HTERT RPE-1 (cell line): ENCODE measurements at regions not wholly inside any gene's neighbourhood (a gene's known extent, or its start where the extent isn't known, plus 50 kb on each side); places are given as distances from the start of the nearest gene placed in this dataset.

Experiments used
- in situ Hi-C: fragments of 300-500 bp; cut with MboI; formaldehyde crosslinking; loops from 4 replicates; pipeline ENCODE4 v1.14.3; 2020; ENCODE audit warnings: low sequenced_read_pairs

DNA sequence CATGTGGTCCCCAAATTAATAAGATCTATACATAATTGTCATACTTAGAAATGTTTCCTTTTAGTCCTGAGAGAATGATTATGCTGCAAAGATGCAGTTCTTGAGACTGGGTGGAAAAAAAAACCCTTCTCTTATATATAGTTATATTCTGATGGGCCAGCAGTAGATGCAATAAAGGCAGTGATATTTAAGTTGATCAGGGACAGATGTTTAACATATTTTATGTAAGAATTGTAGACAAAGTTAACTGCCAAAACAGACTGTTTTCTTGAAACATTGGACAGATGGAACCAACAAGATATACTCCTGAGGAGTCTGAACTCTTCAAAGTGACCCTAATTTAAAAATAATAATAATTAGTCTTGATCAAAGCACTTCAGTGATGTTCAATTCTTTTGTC lies 172.0 kb upstream of the LRIG1 start:
- in situ Hi-C loops, result no loop called here

- in situ Hi-C loops, result no loop called here
Observed at GRCh38 chr3:66673293-66673692, 172.5 kb upstream of the LRIG1 start.

DNA sequence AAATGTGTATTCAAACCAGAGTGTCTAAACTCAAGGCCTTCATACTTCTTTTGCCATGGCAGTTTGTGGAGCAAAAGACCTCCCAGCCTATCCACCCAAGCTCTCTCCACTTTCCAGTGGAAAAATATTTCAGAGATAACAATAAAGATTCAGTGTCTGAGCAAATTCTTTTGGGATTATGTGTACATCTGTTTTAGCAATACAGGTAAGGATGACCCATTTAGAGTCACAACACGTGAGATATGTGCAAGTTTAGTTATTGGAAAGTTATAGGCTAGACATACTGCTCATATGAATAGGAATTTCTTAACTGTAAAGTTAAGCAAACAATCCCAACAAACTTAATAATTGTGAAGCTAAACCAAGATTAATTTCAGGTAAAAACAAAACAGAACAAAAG lies 174.5 kb upstream of the LRIG1 start:
- in situ Hi-C loops, result no loop called here

DNA sequence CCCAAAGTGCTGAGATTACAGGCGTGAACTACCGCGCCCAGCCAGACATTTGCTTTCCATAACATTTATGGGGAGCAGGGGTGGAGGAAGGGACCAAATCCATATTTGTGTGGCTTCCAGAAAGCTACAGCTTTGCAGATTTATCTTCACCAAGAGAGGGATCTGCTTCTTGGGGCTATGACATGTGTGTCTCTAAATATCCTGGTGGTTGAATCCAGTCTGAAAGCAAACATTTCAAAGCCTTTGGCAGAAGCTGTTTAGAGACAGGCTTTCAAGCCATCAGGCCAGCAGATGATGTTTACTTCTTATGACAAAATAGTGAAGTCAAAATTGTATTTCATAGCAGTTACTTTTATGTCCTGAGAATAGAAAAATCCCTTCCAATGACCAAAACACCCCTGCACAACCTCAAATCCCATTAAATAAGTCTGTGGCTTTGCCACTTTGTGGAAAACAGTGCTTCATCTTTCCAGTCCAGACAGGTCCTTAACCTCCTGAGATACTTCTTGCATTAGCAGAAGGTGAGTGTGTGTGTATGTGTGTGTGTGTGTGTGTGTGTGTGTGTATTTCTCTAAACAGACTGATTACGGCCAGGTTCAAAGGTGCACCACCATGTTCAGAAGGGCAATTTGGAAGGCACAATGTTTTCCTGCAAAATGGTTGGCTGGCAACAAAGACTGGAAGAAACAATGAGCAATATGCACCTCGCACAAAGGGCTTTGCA lies 191.4 kb upstream of the LRIG1 start:
- in situ Hi-C loops, result no loop called here

GRCh38 chr3:66692766-66693150 lies 191.9 kb upstream of the LRIG1 start:
- in situ Hi-C loops, result no loop called here

DNA sequence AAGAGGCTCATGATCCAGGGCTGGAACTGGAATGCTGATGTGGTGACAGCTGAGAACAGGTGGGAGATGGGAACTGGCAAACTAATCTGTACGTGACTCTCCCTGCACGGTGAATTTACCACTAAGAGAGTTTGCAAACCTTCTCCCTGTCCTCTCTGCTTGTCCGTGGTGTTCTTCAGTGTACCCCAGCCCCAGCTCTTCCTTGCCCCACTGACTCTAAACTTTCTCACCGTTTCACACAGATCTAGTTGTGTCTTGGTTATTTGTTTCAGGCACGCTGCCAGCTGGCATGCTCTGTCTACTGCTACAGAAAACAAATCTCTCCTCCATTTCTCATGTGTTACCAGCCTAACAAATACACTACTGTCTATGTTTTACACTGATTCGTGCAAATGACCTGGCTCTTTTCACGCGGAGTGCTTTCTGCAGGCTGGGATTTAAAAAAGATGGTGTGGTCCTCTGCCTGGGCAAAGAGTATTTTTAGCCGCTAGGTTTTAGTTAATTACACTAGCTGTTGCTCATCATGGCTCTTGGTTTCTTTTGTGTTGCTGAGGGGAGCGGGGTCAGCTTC lies 192.7 kb upstream of the LRIG1 start:
- in situ Hi-C loops, result no loop called here

DNA sequence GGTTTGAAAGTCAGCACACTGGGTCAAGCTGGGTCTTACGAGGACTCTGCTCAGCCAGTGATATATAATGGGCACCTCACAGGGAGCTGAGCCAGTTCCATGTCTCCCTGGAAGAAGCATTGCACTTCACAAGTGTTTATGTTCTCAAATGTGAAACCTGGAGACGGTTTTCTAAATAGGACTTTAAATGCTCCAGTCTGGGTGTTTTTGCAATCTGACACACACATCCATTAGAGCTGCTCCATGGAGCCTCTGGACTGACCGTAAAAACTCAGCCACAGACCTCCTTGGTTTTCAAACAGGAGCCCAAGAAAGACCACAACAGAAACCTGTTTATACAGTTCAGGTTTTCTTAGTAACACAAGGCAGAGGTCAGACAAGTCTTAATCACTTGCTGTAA lies 201.3 kb upstream of the LRIG1 start:
- in situ Hi-C loops, result no loop called here

DNA sequence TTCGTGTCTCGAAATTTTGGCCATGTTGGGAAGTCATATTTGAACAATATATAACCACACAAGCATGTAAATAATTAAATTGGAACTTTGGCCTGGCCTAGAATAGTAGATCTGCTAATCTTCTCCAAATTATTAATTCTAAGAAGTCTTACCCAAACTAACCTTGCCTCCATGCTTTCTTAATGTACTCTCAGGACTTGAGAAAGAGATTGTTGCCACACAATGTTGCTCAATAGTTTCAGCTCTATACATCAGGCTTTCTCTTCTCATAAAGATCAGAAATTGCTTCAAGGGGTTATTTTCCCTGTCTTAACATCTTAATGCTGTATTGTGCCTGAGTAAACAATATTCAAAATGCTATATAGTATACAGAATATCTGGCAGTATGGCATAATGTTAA lies 202.7 kb upstream of the LRIG1 start:
- in situ Hi-C loops, result no loop called here

DNA sequence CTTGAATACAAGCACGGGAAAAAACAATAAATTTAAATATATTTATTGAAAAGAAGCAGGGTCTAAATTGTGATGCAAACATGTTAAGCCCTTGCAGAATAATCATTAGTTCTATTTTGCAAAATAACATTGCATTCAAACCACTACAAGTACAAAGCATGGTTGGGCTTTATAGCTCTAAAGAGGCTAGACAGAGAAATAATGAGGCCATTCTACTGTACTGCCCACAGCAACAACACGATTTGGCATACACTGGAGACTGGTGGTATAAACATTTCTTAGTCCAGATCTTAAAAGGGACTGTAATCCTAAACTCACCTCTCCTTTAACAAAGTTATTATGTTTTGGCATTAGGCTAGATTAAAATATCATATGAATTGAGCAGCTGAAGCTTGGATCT lies 204.3 kb upstream of the LRIG1 start:
- in situ Hi-C loops, result no loop called here

DNA sequence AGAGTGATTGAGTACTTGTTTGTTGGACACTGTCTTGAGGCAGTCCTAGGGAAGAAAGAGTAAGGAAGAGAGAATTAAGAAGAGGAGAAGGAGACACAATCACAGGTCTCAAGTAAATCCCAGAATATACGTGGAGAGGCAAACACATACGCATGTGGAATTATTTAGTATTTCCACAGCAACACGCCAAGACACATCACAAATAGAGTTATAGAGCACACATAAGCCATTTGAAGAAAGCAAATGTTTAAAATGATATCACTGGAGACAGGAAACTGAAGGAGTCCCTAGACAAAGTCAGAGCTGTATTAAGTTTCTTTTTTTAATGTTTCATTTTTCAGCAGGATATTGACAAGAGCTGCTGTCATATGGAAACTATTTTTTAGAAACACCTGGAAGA lies 206.1 kb upstream of the LRIG1 start:
- in situ Hi-C loops, result no loop called here

- in situ Hi-C loops, result no loop called here
Observed at GRCh38 chr3:66709532-66709931, 208.7 kb upstream of the LRIG1 start.

DNA sequence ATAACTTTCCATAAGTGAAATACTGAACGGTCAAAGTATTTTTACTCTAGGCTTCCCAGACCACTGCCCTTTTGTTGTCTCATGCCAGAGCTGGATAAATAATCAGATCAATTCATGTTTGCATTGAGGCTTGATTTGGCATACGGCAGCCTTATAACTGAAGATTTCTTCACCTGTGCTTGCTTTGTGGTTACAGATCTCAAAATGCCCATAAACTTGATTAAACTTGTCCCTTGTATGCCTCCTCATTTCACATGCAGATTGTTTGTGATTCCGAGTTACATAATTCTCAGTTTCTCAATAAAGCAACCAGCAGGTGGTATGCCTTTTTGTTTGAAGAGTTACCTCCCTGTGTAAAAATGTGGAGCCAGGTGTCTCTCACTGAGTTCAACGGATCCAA lies 211.4 kb upstream of the LRIG1 start:
- in situ Hi-C loops, result no loop called here

DNA sequence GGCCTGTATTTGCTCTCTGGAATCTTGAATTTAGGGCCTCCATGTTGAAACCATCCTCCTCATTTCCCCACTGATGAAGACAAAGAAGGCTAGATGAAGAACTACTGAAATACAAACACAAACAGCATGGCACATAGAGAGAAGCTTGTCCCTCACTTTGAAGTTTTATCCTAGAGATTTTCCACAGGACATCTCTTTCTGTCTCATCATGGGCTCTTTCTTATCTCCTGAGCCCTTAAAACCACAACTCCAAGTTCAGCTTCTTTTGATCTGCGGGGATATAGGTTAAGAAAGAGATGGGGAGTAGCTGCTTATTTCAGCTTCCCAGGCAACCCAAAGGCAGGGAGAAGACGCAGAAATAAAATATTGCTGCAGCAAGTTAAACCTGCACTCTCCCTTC lies 213.1 kb upstream of the LRIG1 start:
- in situ Hi-C loops, result no loop called here

DNA sequence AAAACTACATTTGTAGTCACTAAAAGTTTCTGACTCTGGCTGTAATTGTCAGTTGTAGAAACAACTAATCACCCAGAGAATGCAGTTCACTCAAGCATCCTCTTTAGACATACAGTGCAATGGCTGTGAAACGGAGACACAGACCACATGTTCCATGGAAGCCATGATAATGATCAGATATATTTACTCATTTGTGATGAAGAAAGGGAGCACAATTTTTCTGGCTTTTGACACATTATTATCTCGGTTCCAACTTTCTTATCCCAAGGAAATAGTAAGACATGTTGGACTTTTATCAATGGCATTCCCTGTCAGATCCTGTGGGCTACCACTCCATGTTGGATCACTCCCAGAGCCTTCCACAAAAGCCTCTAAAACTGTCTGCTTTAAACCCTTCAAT lies 215.0 kb upstream of the LRIG1 start:
- in situ Hi-C loops, result no loop called here

DNA sequence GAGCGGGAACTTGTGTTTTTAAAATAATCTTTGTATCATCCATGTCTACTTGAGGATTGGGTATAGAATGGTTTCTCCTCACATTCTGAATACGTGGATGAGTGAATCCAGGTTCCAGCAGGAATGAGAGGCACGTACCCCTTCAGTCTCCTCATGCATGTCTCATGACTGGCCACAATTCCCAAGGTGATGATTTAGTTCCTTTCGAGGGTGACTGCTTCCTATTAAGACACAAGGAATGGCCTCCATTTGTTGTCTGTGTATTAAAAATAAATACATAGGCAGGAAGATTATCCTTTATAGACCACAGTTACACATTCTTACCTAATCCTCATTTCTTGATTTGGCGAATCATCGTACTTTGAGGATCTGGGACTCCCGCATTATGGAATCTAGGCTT lies 217.0 kb upstream of the LRIG1 start:
- in situ Hi-C loops, result no loop called here

DNA sequence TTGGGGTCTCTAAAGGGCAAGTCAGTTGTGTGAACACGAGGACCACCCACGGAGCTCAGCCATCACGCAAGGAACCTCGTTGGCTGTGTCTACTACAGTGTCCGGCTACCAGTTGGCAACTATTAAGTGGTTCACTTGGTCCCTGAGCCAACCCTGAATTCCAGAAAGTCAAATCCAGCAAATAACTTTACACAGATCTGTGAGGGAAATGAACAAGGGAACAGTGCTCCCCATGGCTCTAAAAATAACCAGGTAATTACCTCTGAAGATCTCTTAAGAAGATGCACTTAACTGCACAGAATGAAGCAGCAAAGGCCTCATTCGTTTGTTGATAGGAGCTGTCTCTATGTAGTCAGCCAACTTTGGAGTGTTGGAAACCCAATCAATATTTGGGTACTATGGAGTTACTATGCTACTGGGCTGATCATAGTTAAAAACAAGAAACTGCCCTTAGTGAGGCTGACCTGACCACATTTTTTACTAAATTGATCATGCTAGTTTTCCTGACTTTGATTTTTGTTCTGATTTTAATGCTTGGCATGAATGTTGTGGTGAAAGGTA lies 219.1 kb upstream of the LRIG1 start:
- in situ Hi-C loops, result no loop called here

- in situ Hi-C loops, result no loop called here
Observed at GRCh38 chr3:66720508-66720907, 219.7 kb upstream of the LRIG1 start.

DNA sequence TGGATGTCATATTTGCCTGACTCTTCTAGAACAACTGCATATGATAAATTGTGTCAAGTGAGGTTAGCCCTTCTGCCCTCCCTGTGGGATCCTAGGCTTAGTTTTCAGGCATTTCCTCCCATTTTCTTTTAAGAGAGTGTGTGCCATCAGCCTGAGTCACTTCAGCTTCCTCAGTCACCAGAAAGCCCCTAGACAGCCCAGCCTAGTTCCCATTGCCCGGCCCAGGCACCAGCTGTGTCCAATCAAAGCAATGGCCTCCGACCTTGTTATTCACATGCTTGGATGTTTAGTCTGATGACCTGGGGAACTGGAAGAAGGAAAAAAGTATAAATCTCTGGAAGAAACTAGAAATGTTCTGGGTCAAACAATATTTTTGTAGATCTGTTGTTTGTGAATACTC lies 221.9 kb upstream of the LRIG1 start:
- in situ Hi-C loops, result no loop called here

- in situ Hi-C loops, result no loop called here
Observed at GRCh38 chr3:66723231-66723630, 222.4 kb upstream of the LRIG1 start.

- in situ Hi-C loops, result no loop called here
Observed at GRCh38 chr3:66729687-66730393, 229.0 kb upstream of the LRIG1 start.

DNA sequence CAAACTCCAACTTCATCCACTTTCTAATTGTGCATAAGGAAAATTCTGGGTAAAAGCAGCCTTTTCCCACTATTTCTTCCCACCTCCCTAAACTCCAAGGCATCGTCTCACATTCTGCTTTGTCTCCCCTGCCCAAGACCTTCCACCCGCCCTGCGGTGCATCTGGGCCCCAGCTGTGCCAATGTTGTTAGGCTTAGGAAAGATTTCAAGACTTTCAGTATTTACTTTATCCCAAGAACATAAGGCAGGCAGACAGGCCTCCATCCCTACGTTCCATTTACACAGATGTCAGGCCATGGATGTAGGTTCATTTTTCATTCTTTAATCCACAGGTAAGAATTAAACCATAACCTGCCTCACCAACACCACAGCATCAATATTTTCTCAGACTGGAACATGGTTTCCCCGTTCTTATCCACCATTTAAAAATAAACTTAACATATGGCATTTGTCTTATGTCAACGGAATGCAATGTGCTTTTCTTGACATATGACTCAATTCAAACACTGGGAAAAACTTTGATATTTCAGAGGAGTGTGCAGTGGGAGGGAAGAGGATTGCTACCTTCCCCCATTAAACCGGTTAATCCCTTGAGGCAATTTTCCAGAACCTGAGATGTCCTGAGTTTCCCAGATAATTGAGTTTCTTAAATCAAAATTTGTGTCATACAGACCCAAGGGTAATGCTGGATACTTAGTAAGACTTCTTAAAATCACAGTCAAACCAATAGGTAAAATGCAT lies 238.0 kb upstream of the LRIG1 start:
- in situ Hi-C loops, result no loop called here
